OCI-LY3 (cell line): ENCODE measurements at regions not wholly inside any gene's neighbourhood (a gene's known extent, or its start where the extent isn't known, plus 50 kb on each side); places are given as distances from the start of the nearest gene placed in this dataset.

Experiments
- H2AFZ ChIP-seq: fragments of 200-600, 300-600 bp; shearing (Covaris generic); 2 replicates; pipeline ENCODE4 v1.6.0; 2014; ENCODE audit warnings: antibody characterized with exemption, low read depth, low read length
- H3K27ac ChIP-seq: fragments of 200-600, 300-600 bp; sonication (generic); 2 replicates; pipeline ENCODE4 v1.5.1; 2014; ENCODE audit warnings: mild to moderate bottlenecking, low read length, moderate library complexity, mixed read lengths
- H3K27me3 ChIP-seq: fragments of 200-600, 300-600 bp; sonication (generic); 2 replicates; pipeline ENCODE4 v1.6.1; 2014; ENCODE audit warnings: low read depth, low read length, mixed read lengths
- H3K36me3 ChIP-seq: fragments of 200-600, 300-600 bp; sonication (generic); replicated peaks from 2 replicates; pipeline ENCODE3; 2014; ENCODE audit warnings: low read depth, low read length, mixed read lengths
- H3K4me1 ChIP-seq: fragments of 300-600, 200-600 bp; sonication (generic); 2 replicates; pipeline ENCODE4 v1.6.1; 2014; ENCODE audit warnings: low read length, mixed read lengths
- H3K4me2 ChIP-seq: fragments of 200-600, 300-600 bp; sonication (generic); 2 replicates; pipeline ENCODE4 v1.6.1; 2014; ENCODE audit warnings: low read length, mixed read lengths
- H3K4me3 ChIP-seq: fragments of 300-600, 200-600 bp; sonication (generic); 2 replicates; pipeline ENCODE4 v1.5.1; 2014; ENCODE audit warnings: antibody characterized with exemption, mild to moderate bottlenecking, low read length, moderate library complexity
- H3K79me2 ChIP-seq: fragments of 300-600, 200-600 bp; shearing (Covaris generic); 2 replicates; pipeline ENCODE4 v1.6.1; 2014; ENCODE audit warnings: mild to moderate bottlenecking, low read length, mixed read lengths
- H3K9ac ChIP-seq: fragments of 300-600, 200-600 bp; shearing (Covaris generic); 2 replicates; pipeline ENCODE4 v1.6.0; 2014; ENCODE audit warnings: mild to moderate bottlenecking, low read length, moderate library complexity
- H3K9me3 ChIP-seq: fragments of 200-600, 300-600 bp; shearing (Covaris generic); 2 replicates; pipeline ENCODE4 v1.6.1; 2014; ENCODE audit warnings: low read length, mixed read lengths; ENCODE audit not compliant: insufficient read depth
- H4K20me1 ChIP-seq: fragments of 200-600, 300-600 bp; sonication (generic); 2 replicates; pipeline ENCODE4 v1.6.1; 2016; ENCODE audit warnings: low read length, mixed read lengths; ENCODE audit not compliant: insufficient read depth
- CTCF ChIP-seq: fragments of 200-600, 300-600 bp; sonication (generic); IDR thresholded peaks from 2 replicates; pipeline ENCODE4 v1.5.1; 2014; ENCODE audit warnings: antibody characterized with exemption, low read length, low read depth
- EZH2phosphoT487 ChIP-seq: fragments of 200-600 bp; shearing (Covaris generic); IDR thresholded peaks from 2 replicates; pipeline ENCODE4 v1.6.1; 2018; ENCODE audit warnings: antibody characterized with exemption, mixed run types, low read depth

DNA sequence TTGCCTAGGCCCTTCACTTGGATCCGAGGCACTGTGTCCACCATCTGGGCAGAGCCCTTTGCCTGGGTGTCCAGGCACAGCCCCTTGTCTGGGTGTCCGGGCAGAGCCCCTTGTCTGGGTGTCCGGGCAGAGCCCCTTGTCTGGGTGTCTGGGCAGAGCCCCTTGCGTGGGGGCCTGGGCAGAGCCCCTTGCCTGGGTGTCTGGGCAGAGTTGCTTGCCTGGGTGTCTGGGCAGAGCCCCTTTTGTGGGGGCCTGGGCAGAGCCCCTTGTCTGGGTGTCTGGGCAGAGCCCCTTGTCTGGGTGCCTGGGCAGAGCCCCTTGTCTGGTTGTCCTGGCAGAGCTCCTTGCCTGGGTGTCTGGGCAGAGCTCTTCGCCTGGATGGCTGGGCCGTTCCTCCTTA lies 443.4 kb upstream of the CDH4 start:
- no peak overlapping the region for H3K9ac ChIP-seq
- no peaks in the 10 kb centered on the region for H4K20me1 ChIP-seq
- no peak overlapping the region for H3K27ac ChIP-seq
- no peaks in the 10 kb centered on the region for H3K36me3 ChIP-seq
- H3K79me2 ChIP-seq: no peaks in the 10 kb centered on the region
- no peak overlapping the region for H2AFZ ChIP-seq
- no peaks in the 10 kb centered on the region for H3K9me3 ChIP-seq
- H3K4me2 ChIP-seq: no peak overlapping the region
- no peaks in the 10 kb centered on the region for H3K4me1 ChIP-seq
- H3K4me3 ChIP-seq: no peak overlapping the region
- TF ChIP-seq EZH2phosphoT487 (no peak), CTCF (no peak)
- H3K27me3 ChIP-seq: peaks cover 38% of the 10 kb centered on the region

DNA sequence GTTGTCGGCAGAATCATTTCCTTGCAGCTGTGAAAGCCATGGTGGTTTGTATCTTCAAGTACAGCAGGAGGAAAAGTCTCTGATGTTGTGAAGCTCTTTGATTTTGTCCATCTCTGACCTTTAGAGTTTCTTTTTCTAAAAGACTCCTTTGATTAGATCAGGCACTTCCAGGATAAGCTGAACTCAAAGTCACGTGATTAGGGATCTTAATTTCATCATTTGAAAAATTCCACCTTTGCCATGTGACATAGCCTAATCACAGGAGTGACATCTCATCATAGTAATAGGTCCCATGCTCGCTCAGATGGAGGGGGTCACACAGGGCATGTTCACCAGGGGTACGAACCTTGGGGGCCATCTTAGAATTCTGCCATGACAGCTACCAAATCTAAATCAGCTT lies 441.5 kb upstream of the CDH4 start:
- no peak overlapping the region for H3K9ac ChIP-seq
- H3K27me3 ChIP-seq: peaks cover 43% of the 10 kb centered on the region
- TF ChIP-seq EZH2phosphoT487 (no peak), CTCF (no peak)
- no peak overlapping the region for H3K4me3 ChIP-seq
- H3K36me3 ChIP-seq: no peaks in the 10 kb centered on the region
- no peak overlapping the region for H3K4me2 ChIP-seq
- H3K27ac ChIP-seq: no peak overlapping the region
- no peaks in the 10 kb centered on the region for H3K79me2 ChIP-seq
- H3K9me3 ChIP-seq: no peaks in the 10 kb centered on the region; the same call in 1 of the 2 replicates
- H3K4me1 ChIP-seq: no peaks in the 10 kb centered on the region
- no peaks in the 10 kb centered on the region for H4K20me1 ChIP-seq
- H2AFZ ChIP-seq: no peak overlapping the region

DNA sequence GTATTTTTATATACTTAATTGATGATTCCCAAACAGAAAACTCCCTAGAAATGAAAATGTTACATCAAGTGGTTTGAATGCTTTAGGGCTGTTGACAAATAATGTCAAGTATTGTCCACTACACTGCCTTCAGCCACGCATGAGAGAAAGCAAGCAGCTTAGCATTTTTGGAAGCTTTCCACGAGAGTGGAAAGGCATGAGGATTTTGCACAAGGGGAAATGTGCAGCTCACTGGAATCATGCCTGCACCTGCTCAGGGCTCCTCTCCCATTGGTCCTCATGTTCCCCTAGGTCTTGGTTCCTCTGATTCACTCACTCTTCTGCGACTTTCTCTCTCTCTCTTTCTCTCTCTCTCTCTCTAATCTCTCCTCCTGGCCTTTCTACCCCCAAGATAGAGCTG lies 439.5 kb upstream of the CDH4 start:
- Histone ChIP-seq H3K4me3 (no peak overlapping the region), H3K27ac (no peak overlapping the region), H3K4me2 (no peak overlapping the region), H3K27me3 (peaks cover 38% of the 10 kb centered on the region), H3K4me1 (no peaks in the 10 kb centered on the region), H3K36me3 (no peaks in the 10 kb centered on the region), H3K79me2 (no peaks in the 10 kb centered on the region), H2AFZ (no peak overlapping the region), H3K9ac (no peak overlapping the region), H3K9me3 (peaks cover 5% of the 10 kb centered on the region; the same call in 1 of the 2 replicates), H4K20me1 (no peaks in the 10 kb centered on the region)
- TF ChIP-seq CTCF: no peak
- no peak for TF ChIP-seq EZH2phosphoT487

DNA sequence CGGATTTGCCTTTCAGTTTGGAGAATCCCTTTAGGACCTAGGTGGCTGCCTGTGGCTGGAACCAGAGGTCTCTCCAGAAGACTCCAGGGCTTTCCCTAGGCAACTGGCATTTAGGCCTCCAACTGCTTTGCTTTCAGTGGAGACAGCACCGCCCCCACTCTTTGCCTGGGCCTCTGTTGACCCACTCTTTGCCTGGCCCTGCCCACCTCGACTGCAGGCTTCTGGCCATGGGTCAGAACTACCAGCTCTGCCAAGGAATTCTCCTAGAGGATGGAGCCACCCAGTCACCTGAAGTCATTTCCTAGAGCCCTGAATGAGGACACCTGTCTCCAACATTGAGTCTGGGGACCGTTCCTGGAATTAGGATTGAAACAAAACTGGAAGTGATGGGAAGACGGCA lies 439.0 kb upstream of the CDH4 start:
- Histone ChIP-seq H3K4me3 (no peak overlapping the region), H4K20me1 (no peaks in the 10 kb centered on the region), H2AFZ (no peak overlapping the region), H3K9me3 (peaks cover 7% of the 10 kb centered on the region; the same call in 1 of the 2 replicates), H3K79me2 (no peaks in the 10 kb centered on the region), H3K27ac (no peak overlapping the region), H3K9ac (no peak overlapping the region), H3K4me2 (no peak overlapping the region), H3K4me1 (no peaks in the 10 kb centered on the region), H3K27me3 (peaks cover 38% of the 10 kb centered on the region), H3K36me3 (no peaks in the 10 kb centered on the region)
- TF ChIP-seq EZH2phosphoT487: no peak
- TF ChIP-seq CTCF: no peak
